Stimulated activated CD4-positive, alpha-beta T cell treated with anti-CD3 and anti-CD28 coated beads, Interleukin-15, amount 100 ng/mL, for 24 hours (primary cell): ENCODE measurements at regions not wholly inside any gene's neighbourhood (a gene's known extent, or its start where the extent isn't known, plus 50 kb on each side); places are given as distances from the start of the nearest gene placed in this dataset.

ENCODE experiments used
- DNase-seq: peaks from one replicate; pipeline ENCODE4 v3.0.0-alpha.2; 2020

DNA sequence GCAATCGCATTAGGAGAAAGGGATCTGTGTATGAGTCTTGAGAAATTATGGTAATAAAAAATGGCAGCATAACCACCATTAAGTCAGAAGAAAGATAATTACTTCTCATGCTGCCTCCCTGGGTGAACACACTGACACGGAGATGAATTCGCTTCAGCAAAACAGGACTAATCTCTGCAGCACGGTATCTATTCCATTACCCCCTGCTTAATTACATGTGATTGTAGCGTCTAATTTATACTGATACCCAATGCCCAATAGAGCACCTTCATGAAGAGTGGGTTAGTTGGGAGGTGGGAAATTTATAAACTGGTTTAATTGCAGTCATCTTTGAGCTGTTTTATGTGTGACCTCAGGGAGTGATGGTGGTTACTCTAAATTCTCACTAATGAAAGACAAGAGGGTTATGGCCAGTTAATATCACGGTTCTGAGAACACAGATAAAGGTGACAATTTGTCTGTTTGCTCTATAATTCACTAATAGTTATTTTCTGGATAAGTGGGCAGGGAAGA is 476.2 kb upstream of the SULF2 start:
- DNase-seq = no peak

DNA sequence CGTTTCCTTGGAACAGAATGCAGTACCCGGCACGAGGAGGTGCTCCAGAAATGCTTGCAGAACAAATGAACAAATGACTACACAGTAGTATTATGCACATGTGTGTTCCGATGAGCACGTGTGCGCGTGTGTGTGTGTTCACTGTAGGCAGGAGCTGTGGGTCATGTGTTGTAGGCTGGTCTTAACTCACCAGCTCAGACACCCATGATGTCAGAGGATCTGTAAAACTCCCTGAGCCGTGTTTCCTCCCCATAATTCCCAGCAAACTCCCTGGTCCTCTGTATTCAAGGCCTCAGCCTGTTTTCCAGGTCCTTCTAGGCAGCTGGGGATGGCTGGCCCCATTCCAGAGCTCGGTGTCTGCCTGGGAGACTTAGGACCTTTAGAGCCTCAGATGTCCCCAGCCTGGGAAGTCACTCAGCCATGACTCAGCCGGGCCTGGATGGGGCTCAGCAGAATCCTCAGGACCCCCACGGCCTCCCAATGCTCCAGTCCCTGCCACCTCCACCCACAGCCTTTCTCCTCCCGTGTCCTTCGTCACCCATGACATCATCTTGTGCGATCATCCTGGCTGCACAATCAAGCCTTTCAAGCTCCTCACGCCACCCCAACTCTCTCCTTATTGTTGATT is 475.0 kb upstream of the SULF2 start:
- no peak for DNase-seq

DNA sequence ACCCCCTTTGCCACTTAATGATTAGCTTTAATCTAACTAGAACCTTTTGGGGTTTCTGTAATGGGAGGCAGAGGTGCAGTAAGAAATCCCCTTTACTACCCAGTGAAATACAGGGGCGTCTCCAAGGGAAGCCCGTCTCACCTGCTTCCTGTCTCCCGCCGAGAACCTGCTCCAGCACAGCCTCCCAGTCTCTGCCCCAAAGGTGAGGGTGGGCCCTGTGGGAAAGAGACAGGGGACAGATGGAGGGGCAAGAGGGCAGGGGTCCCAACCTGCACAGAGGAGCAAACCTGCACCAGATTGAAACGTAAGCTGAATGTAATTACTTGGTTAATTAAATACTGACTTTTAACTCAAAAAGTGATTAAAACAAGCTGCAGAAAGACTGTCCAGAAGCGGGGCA is 474.2 kb upstream of the SULF2 start:
- DNase-seq = no peak

DNA sequence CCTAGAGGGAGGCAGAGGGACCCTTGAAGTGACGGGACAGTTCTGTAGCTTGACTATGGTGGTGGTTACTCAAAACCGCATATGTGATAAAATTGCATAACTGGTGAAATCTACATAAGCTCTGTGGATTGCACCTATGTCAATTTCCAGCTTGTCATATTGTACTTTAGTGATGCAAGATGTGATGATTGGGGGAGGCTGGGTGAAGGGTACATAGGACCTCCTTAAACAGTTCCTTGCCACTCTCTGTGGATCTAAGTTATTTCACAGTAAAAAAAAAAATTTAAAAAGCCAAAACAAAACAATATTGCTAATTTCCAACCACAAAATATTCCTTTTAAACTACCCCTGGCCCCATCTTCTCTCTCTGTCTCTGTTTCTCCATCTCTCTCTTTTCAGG is 472.6 kb upstream of the SULF2 start:
- DNase-seq = no peak

DNA sequence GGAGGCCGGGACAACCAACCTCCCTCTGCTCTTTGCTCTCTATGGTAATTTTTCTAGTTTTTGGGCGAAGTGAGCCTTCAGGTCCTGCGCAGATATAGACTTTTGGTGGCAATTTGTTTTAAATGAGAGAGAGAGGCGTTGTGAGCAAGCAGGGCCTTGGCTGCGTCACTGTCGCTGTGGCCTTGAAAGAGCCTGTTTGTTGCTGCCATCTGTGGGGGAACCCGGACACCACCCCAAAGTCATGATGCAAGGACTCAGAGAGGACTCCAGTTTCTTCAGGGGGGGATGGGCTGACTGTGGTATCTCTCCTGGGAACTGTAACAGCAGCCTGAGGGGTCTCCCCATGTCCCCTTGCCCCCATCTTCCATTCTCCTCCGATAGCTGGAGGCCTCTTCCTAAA is 462.7 kb upstream of the SULF2 start:
- DNase-seq = no peak

DNA sequence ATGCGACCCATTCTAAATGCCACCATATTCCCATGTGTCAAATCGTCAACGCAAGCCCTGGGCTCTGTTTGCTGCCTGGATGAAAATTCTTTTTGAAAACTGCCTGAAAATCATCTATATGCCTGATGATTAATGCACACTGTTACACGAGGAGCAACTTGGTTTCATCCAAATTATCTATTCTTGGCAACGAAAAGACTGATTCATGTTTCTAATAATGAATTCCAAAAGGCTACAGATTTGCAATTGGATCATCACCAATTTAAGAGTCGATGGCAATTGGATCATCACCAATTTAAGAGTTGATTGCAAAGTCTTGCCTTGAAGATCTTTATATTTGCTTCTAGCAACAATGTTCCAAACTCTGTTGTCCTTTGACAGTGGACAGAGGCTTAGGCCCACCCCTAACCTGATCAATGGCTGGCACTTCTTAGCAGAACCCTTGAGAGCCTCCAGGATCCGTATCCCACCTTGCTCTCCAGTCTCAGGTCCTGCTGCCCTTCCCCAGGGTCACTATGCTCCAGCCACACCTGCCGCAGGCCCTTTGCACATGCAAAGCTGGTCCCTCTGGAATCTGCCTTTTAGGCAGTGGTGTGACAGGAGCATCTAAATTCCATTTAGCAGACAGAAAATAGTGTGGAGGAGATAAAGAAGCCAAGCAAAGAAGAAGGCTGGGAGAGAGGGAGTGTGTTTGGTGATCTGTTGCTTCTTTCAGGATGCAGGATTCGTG is 460.9 kb upstream of the SULF2 start:
- no peak for DNase-seq

DNA sequence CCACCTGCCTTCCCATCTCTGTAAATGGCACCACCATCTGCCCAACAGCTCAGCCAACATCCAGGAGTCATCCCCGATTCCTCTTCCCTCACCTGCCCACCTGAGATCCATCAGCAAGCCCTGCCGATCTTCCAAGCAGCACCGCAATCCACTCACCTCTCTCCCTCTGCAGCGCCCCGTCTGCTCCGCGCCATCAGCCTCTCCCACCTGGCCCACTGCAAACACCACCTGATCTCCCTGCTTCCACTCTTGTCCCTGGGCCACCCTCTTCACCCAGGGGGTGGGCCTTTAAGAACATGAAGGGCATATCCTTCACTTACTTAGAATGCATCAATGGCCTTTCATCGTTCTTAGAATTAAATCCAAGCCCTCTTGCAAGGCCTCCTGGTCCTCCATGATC is 457.3 kb upstream of the SULF2 start:
- DNase-seq = no peak

DNA sequence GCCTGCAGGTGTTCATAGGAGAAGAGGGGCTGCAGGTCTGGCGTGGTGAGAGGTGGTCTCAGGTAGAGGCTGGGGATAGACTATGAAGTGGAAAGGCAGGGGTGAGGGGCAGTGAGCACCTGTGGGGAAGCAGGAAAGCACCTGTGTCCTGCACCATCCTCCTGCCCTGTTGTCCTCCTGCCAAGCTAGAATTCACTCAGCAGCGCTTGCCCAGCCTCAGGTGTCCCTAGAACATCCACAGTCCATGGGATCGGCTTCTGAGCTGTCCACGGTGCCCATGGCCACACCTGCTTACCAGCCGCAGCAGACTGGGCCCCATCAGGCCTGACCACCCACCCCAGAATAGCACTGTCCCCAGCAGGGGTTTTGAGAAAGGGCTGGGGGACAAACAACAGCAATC is 456.2 kb upstream of the SULF2 start:
- DNase-seq = no peak

DNA sequence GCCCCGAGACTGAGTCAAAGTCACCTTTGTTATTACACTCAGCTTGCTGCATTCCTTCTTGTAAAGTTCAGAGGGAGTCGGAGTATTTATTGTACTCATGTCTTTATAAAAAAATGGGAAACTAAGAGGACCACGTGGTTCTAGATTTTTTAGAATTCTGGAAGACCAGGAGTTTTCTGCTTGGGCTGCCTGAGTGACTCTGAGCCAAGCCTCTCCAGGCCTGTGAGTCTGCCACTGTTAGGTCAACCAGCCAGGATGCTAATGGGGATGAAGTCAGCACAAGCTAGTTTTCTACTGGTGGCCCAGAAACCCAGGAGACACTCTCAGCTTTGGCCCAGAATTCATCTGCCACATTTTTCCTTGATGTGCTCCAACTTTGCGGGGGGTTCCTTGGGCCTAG is 453.5 kb upstream of the SULF2 start:
- no peak for DNase-seq

DNA sequence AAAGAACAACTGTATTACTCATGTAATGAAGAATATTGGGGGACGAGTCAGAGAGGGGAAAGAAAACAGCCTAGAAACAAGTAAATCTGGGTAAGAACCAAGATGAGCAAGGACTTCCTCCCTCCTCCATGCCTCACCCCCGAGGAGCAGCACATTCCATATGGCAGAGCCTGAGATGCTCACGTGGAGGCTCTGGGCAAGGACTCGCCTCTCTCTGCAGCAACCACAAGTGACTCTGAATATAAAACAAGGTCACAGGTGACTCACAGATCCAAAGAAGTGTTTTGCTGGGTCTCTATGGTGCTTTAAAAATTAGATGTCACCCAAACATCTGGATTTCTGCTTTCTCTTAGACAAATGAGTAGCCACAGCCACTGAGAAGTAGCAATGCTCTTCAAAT is 453.0 kb upstream of the SULF2 start:
- DNase-seq = no peak

DNA sequence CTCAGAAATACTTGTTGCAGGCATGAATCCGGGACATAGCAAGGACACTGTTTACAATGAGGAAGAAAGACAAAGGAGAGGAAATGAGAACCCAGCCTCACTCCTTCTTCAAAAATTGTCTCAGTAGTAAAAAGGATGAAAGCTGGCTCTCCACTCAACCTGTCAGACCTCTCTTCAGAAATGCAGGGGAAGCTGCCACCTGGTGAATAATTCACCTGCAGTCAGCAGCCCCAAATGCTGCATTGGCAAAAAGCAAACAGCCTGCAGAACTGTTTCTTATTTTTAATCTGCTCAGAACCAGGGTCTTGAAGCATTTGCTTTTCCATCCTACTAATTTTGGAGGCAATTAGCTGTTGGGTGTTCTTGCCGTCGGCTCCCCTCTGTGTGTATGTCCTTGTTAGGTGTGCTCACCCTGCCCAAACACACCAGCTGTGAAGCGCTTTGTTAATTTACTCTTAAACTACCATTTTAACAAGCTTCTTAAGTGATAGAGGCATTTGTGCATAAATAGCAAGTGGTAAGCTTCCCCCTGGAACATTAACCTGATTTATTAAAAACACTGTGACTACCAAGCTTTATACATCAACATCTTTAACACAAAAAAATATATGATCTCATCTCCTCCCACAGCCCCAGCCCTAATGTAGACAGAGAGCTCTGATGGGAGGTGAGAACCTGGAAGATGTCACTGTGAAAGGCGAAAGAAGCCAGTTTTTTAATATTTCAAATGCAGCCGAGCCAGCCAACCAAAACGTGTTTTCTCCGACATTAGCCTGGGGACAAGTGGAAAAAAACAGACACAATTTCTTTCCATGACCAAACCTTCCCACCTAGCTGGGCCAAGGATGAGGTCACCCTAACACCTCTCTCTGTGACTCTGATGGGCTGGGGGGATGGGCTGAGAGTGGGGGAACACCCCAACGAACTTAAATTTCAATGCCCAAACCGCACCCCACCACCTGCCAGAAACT is 451.0 kb upstream of the SULF2 start:
- DNase-seq = no peak

DNA sequence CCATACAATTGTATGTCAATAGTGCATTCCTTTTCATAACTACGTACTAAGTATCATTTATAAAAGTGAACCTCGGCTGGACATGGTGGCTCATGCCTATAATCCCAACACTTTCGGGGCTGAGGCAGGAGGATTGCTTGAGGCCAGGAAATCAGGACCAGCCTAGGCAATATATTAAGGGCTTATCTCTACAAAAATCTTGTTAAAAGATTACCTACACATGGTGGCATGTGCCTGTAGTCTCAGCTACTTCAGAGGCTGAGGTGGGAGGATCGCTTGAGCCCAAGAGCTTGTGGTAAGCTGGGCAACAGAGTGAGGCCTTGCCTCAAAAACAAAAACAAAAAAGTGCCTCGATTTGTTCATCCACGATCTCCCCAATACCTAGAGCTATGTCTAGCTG is 449.7 kb upstream of the SULF2 start:
- DNase-seq = no peak

DNA sequence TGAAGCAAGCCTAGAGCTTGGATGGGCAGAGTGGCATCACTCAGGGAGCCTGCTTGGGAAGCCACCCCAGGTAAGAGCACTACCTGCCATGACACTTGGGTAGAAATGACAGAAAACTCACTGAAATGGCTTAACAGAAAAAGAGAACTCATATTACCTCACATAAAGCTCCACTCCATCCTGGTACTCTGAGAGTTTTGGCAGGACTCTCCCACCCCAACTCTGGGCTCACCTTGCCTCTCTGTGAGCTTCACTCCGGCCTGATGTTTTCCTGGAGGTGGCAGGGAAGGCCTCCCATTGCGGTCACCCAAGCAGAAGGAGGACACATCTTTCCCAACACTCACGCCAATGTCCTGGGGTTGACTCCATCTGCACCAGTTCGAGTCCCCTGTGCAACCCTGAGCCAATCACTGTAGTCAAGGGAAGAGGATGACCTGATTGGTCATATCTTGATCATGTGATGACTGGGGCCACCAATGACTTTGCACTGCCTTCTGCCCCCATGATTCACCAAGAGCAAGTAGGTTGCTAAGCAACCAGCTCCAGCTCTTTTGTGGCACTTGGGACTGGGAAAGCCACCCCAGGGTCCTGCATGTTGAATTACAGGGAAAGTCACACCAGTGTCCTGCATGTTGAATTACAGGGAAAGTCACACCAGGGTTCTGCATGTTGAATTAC is 446.1 kb upstream of the SULF2 start:
- no peak for DNase-seq

DNA sequence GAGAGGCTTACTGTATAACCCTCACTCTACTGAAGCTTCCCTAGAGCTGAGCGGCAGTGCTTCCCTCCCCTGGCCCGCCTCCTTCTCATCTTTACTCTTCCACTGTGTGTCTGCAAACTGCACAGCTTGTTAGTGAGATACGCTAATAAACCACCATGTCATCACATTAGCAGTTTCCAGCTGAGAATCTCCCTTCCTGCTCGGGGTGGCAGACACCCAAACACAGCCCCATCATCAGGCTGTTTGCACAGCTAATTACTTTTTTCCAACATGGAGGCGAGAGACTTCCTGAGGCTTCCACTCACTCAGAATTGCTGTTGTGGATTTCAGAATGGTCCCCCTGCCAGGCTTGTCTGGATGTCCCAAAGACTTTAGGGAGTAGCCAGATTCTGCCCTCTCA is 444.9 kb upstream of the SULF2 start:
- no peak for DNase-seq

DNA sequence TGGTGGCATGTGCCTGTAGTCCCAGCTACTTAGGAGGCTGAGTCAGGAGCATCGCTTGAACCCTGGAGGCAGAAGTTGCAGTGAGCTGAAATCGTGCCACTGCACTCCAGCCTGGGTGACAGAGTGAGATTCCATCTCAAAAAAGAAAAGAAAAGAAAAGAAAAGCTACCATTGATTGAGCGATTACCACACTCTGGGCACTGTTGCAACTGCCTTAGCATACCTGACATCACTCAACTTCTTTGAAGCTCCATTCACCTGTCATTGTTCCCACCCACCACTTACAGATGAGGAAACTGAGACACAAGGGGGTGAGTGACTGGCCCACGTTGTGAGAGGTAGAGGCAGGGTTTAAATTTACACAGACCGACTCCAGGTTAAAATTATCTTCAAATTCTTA is 442.1 kb upstream of the SULF2 start:
- DNase-seq = no peak

DNA sequence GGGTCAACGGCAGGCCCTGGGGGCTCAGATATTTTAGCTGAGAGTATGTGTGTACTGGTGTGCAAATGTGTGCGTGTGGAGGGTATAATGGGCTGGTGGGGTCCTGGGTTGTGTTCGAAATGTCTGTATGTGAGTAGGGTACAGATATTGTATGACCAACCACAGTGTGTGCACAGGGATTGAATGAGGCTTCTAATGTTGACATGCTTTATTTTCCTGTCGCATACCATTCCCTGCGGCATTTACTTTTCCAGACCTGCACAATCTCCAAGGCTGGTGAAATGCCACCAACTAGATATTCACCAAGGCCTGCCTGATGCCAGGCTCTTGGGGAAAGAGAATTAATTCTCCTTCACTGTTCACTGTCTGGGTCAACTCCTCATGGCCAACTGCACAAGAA is 441.4 kb upstream of the SULF2 start:
- no peak for DNase-seq

DNA sequence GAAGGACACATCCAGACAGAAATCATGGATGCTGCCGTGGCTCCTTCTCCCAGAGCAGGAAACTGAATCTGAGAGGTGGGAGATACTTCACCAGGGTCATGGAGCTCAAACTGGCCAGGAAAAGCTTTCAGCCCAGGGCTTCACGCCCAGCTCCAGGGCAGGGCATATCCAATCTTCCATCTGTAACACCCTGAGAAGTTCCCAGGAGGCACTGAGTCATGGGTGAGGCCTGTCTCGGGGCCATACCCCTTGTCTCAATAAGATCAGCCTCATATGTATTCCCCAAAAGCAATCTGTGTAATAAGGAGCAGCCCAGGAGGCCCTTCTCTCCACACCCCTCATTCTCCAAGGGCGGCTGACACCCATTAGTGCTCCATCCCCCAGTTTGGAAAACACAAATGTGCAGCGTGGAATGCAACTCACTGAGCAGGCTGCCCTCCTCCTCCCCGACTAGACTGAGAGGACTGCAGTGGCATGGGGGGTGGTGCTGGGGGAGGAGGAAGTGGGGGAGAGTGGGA is 439.3 kb upstream of the SULF2 start:
- no peak for DNase-seq

DNA sequence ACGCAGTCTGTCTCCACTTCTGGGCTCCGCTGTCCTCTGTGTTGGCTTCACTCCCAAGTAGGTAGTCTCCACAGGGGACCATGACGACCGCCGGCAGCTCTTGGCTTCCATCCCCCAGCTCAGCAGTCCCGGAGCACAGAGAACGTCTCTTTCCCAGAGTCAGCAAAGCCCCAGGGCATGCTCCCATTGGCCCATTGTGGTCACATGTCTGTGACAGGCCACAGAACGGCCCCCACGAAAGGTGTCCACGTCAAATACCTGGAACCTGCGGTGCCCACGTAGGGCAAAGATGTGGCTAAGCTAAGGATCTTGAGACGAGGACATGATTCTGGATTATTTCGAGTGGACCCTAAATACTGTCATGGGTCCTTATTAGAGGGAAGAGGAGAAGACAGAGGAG is 438.4 kb upstream of the SULF2 start:
- DNase-seq = no peak

DNA sequence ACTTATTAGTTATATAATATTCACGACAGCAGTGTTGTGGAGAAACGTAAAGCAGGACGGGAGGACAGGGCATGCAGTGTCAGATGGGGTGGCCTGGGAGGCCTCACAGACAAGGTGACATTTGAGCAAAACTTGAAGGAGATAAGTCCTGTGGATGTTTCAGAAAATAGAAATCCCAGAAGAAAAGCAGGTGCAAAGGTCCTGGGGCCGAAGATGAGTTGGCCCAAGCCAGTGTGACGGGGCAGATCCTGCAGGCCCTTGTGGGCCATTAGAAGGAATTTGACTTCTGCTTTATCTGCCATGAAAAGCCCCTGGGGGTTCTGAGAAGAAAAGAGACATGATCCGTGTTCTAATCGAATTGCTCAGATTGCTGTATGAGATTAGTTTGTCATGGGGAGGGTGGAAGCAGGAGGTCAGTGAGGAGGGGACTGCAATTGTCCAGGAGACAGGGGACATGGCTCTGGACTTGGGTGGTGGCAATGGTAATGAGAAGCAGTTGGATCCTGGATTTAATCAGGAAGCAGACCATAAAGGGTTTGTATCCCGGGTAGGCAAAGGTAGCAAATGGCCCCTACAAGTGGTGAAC is 437.4 kb upstream of the SULF2 start:
- DNase-seq = no peak

DNA sequence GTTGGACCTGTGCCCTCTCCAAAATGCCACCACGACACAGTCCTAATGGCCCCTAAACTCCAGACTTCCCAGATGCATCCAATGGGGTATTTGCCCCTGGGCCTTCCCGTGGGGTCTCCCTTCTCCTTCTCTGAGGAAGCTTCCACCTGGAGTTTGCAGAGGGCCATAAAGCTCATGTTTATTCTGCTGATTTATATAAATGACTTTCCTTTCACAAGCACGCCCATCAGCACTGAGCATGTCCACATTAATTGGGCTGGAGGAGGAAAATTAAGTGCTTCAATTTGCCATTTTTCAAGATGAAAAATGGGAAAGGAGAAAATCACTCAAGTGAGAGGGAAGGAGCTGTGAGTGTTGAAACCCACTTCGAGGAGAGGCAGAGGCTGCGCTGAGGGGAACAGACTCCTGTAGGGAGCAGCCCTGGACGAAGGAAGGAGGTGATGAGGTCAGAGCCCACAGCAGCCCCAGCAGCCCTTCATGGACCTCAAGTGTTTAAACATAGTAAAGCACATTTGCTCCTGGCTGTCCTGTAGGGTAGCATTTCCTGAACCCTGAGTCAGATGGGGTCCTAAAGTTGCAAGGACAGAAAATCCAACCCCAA is 434.9 kb upstream of the SULF2 start:
- DNase-seq = no peak

DNA sequence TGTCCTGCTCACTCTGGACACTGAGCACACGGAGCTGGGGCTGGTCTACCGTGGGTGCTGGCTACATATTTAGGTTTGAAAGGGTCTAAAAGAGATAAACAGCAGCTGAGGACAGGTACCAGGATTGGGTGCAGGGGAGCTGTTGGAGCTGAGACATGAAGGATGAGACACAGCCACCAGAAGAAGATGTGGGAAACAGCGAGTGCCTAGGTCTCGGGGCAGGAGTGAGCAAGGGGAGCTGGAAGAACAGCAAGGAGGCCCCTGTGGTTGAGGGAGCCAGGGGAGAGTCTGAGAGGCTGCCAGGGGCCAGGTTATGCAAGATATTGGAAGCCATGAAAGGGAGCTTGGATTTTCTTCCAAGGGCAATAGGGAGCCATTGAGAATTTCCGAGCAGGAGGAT is 434.0 kb upstream of the SULF2 start:
- no peak for DNase-seq

DNA sequence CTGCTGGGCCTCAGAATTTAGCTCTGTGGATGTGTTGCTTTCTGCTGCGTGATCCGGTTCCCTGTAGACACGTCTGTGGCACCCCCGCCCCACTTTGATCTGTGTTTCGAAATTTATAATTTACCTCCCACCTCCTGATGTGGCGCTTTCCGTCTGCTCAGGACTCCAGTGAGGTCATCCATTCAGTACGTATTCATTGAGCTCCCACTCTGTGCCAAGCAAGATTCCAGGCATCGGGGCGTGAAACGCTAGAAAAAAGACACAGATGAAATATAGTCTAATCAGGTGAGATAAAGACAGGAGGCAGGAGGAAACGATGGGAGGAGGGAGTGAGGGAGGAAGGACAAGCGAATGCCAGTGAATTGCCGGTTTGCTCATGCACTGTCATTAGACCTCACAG is 431.9 kb upstream of the SULF2 start:
- DNase-seq = no peak
